Heart left ventricle (tissue), 13 donors: ENCODE measurements at regions not wholly inside any gene's neighbourhood (a gene's known extent, or its start where the extent isn't known, plus 50 kb on each side); places are given as distances from the start of the nearest gene placed in this dataset.

ENCODE experiments used
- POLR2A ChIP-seq, 2 donors: fragments of 450-650 bp; IDR thresholded peaks; one replicate each; pipeline ENCODE4 v1.6.1; 2017; ENCODE audit warnings: antibody characterized with exemption in 2 of 2, mild to moderate bottlenecking in 2 of 2, moderate library complexity in 2 of 2
- TF ChIP-seq, protein P1 (sequence below), 12 donors: fragments of 200-600 bp; sonication (generic) in 4 of 12; IDR thresholded peaks; one replicate each; pipeline versions ENCODE4 v1.5.0 to v1.8.0; 2018 to 2022; ENCODE audit warnings: antibody characterized with exemption in 12 of 12, mild to moderate bottlenecking in 5 of 12
- donor health status: ischemic (EF 13 %, LVEDD 7.1; RV severe dilation, severe dysfunction).
- donor health status: DM: no; HTN: yes; CAD: no.
- donor health status: DM: no; HTN: no; CAD: no.
- donor health status: ischemic (EF 25% LVEDD 6.9; RV normal size, moderate dysfunction).
- donor health status: ischemic (EF 25% LVEDD 5.7; RV mildly dilated, moderate dysfunction).
- donor health status: ischemic (EF 35%, LVEDD 5.7; RV mildly dilated, moderate dysfunction).
- donor health status: nonischemic (EF 11% LVEDD 7.7; RV severe dilation, severe dysfunction).
- donor health status: DM: yes; HTN: yes; CAD: no.
- donor health status: PGD.
- donor health status: ischemic (EF 29% LVEDD 5.4; RV normal size, mild dysfunction).
- donor health status: nonischemic (EF 23%, LVEDD 6.1; RV moderate dilation, normal function).

DNA sequence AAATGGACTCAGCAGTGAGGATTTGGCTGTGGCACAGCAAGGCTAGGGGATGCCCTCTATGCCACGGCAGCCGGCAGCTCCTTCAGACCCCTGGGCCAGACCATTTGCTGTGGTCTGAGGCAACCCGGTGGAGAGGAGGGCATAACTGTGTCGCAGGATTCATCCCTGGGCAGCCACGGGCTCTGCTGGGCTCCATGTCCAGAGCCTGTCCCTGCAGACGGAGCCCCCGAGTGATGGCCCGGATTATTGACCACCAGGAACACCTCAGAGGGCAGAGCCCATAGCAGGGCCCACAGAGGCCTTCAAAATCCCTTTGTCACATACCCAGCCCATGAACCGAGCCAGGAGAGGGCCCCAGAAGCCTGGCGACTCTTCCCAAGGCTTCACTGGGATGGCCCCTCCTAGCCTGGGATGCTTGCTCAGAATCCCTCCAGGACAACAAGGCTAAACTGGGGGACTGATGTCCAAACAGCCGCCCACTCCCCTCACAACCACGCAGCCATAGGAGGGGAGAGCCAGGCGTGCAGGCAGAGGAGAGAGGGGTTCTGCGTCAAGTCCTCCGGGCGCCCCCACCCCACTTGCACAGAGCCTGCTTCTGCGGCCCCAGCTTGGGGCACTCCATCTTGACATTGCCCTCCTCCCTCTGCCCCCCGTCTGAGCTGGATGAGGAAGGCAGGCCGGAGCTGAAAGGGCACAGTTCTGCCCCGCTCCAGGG lies 68.2 kb upstream of the AFDN start:
- TF ChIP-seq, protein P1, sequence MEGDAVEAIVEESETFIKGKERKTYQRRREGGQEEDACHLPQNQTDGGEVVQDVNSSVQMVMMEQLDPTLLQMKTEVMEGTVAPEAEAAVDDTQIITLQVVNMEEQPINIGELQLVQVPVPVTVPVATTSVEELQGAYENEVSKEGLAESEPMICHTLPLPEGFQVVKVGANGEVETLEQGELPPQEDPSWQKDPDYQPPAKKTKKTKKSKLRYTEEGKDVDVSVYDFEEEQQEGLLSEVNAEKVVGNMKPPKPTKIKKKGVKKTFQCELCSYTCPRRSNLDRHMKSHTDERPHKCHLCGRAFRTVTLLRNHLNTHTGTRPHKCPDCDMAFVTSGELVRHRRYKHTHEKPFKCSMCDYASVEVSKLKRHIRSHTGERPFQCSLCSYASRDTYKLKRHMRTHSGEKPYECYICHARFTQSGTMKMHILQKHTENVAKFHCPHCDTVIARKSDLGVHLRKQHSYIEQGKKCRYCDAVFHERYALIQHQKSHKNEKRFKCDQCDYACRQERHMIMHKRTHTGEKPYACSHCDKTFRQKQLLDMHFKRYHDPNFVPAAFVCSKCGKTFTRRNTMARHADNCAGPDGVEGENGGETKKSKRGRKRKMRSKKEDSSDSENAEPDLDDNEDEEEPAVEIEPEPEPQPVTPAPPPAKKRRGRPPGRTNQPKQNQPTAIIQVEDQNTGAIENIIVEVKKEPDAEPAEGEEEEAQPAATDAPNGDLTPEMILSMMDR (IDR thresholded peaks at IDR 0.05), result no peak
- TF ChIP-seq POLR2A (IDR thresholded peaks at IDR 0.05), result no peak
